Tibial nerve (tissue), 4 donors: ENCODE measurements at regions not wholly inside any gene's neighbourhood (a gene's known extent, or its start where the extent isn't known, plus 50 kb on each side); places are given as distances from the start of the nearest gene placed in this dataset.

Experiments
- DNase-seq, 2 donors: peaks; one replicate each; pipeline ENCODE4 v3.0.0-alpha.2; 2019; ENCODE audit warnings: low spot score in 2 of 2
- H3K27ac ChIP-seq, 4 donors: fragments of 200-600 bp; sonication (generic) in 3 of 4; one replicate each; pipeline ENCODE4 v1.5.1; 2017 to 2019; ENCODE audit warnings: mild to moderate bottlenecking in 1 of 4
- H3K27me3 ChIP-seq, 2 donors: fragments of 200-600 bp; sonication (generic) in 1 of 2; one replicate each; pipeline versions ENCODE4 v1.5.1 to v1.6.0; 2017 to 2019
- H3K36me3 ChIP-seq, 3 donors: fragments of 200-600 bp; sonication (generic); one replicate each; pipeline ENCODE4 v1.5.1; 2018 to 2019
- H3K4me1 ChIP-seq, 4 donors: fragments of 200-600 bp; sonication (generic) in 3 of 4; one replicate each; pipeline ENCODE4 v1.5.1; 2017 to 2019
- H3K4me3 ChIP-seq, 4 donors: fragments of 200-600 bp; sonication (generic) in 3 of 4; one replicate each; pipeline ENCODE4 v1.5.1; 2017 to 2019; ENCODE audit warnings: mild to moderate bottlenecking in 1 of 4, moderate library complexity in 1 of 4
- H3K9me3 ChIP-seq, 4 donors: fragments of 200-600 bp; sonication (generic) in 3 of 4; one replicate each; pipeline ENCODE4 v1.5.1; 2017 to 2019
- CTCF ChIP-seq, 5 experiments: fragments of 200-600 bp in 3 of 5; fragments of 450-650 bp in 2 of 5; sonication (generic) in 3 of 5; IDR thresholded peaks; one replicate each; pipeline ENCODE4 v1.5.1; 2016 to 2019; ENCODE audit warnings: antibody characterized with exemption in 5 of 5, mild to moderate bottlenecking in 3 of 5, moderate library complexity in 2 of 5
- EP300 ChIP-seq, 2 donors: sonication (generic); formaldehyde crosslinking; IDR thresholded peaks; one replicate each; pipeline ENCODE4 v1.6.1; 2017; ENCODE audit warnings: antibody characterized with exemption in 2 of 2, mild to moderate bottlenecking in 1 of 2
- POLR2A ChIP-seq, 2 donors: fragments of 450-650 bp; IDR thresholded peaks; one replicate each; pipeline ENCODE4 v1.6.1; 2017; ENCODE audit warnings: antibody characterized with exemption in 2 of 2, mild to moderate bottlenecking in 2 of 2, moderate library complexity in 2 of 2
- WGBS, 2 donors: methylation state at CpG; one replicate each; pipeline ENCODE4 v1.1.5; 2018; 5-methylcytosine and 5-hydroxymethylcytosine counted together

DNA sequence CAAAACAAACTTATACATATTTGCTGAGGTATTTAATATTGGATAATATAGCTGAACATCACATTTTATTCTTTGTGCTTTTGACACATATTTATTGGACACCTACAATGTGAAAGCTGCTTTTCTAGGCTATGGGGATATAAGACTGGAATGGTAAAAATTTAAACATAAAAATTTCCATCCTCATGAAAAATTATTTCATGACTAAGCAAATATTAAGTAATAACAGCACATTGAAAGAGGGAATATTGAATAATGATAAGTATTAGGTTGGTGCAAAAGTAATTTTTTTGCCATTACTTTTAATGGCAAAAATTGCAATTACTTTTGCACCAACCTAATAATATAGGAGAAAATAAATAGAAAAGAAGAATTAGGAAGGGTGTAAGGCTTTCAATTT, 972.5 kb upstream of the CDH8 start:
- H3K9me3 ChIP-seq = peaks cover 0 to 7% (median 0%) of the 10 kb centered on the region in 4 donors
- DNase-seq = no peak
- no peak overlapping the region for H3K4me3 ChIP-seq
- no peak overlapping the region for H3K27ac ChIP-seq
- no peaks in the 10 kb centered on the region for H3K27me3 ChIP-seq
- no peaks in the 10 kb centered on the region for H3K36me3 ChIP-seq
- no peak for TF ChIP-seq EP300 (IDR thresholded peaks at IDR 0.05)
- no peak for TF ChIP-seq CTCF (IDR thresholded peaks at IDR 0.05)
- TF ChIP-seq POLR2A (IDR thresholded peaks at IDR 0.05) = no peak
- H3K4me1 ChIP-seq = no peaks in the 10 kb centered on the region

DNA sequence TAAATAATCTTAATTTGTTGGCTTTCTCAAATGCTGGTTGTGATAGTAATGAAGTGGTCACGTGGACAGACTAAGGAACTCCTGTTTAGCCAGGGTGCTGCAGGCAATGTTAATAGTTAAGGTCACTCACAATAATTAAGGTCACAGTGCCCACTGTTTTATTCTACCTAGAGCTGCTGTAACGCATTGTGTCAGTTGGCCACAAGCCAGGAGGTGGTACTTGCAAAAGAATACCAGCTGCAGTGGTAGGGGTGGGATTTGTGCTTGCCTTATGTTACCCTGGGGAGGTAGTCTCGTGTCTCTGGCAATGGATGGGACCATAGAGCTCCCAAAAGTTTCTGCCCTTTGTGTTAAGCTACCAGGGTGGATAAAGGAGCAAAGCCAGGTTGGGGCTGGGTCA, 969.1 kb upstream of the CDH8 start:
- Histone ChIP-seq H3K4me3 (no peak overlapping the region), H3K27me3 (no peaks in the 10 kb centered on the region), H3K36me3 (no peaks in the 10 kb centered on the region), H3K4me1 (no peaks in the 10 kb centered on the region), H3K27ac (no peak overlapping the region), H3K9me3 (peaks cover 0 to 8% (median 0%) of the 10 kb centered on the region in 4 donors)
- no peak for TF ChIP-seq EP300 (IDR thresholded peaks at IDR 0.05)
- TF ChIP-seq POLR2A (IDR thresholded peaks at IDR 0.05) = no peak
- no peak for TF ChIP-seq CTCF (IDR thresholded peaks at IDR 0.05)
- no peak for DNase-seq
- WGBS, 2 donors = 30 to 46% methylated on average over 3 of the region's 3 CpGs

GRCh38 chr16:62989480-62989879, 953.2 kb upstream of the CDH8 start:
- Histone ChIP-seq H3K27ac (no peak overlapping the region), H3K9me3 (no peaks in the 10 kb centered on the region), H3K36me3 (no peaks in the 10 kb centered on the region), H3K4me3 (no peak overlapping the region), H3K27me3 (no peaks in the 10 kb centered on the region), H3K4me1 (no peaks in the 10 kb centered on the region)
- no peak for TF ChIP-seq POLR2A (IDR thresholded peaks at IDR 0.05)
- TF ChIP-seq CTCF (IDR thresholded peaks at IDR 0.05) = no peak
- no peak for TF ChIP-seq EP300 (IDR thresholded peaks at IDR 0.05)
- DNase-seq = no peak
- WGBS, 2 donors = 70 to 71% methylated on average over 1 of the region's 1 CpG

GRCh38 chr16:62985722-62986121, 949.5 kb upstream of the CDH8 start:
- Histone ChIP-seq H3K36me3 (no peaks in the 10 kb centered on the region), H3K27ac (no peak overlapping the region), H3K4me3 (no peak overlapping the region), H3K27me3 (no peaks in the 10 kb centered on the region), H3K4me1 (no peaks in the 10 kb centered on the region), H3K9me3 (no peaks in the 10 kb centered on the region)
- WGBS, 2 donors = 63 to 76% methylated on average over 1 of the region's 1 CpG
- TF ChIP-seq EP300 (IDR thresholded peaks at IDR 0.05) (no peak), CTCF (IDR thresholded peaks at IDR 0.05) (no peak), POLR2A (IDR thresholded peaks at IDR 0.05) (no peak)
- DNase-seq = no peak

GRCh38 chr16:62978451-62978850, 942.2 kb upstream of the CDH8 start:
- no peaks in the 10 kb centered on the region for H3K4me1 ChIP-seq
- no peak for DNase-seq
- no peaks in the 10 kb centered on the region for H3K36me3 ChIP-seq
- no peak overlapping the region for H3K27ac ChIP-seq
- H3K27me3 ChIP-seq = no peaks in the 10 kb centered on the region
- H3K4me3 ChIP-seq = no peak overlapping the region
- H3K9me3 ChIP-seq = no peaks in the 10 kb centered on the region
- TF ChIP-seq EP300 (IDR thresholded peaks at IDR 0.05) = no peak
- no peak for TF ChIP-seq CTCF (IDR thresholded peaks at IDR 0.05)
- TF ChIP-seq POLR2A (IDR thresholded peaks at IDR 0.05) = no peak
